AG04450 (cell line): ENCODE measurements at regions not wholly inside any gene's neighbourhood (a gene's known extent, or its start where the extent isn't known, plus 50 kb on each side); places are given as distances from the start of the nearest gene placed in this dataset.

Source experiments
- CTCF ChIA-PET: fragments of 300-600, 350-600 bp; formaldehyde crosslinking; extraction: SDS; loops from one replicate; lab custom pipeline; 2022; ENCODE audit warnings: antibody characterized with exemption, inconsistent platforms; lab: Charles Lee
- POLR2A ChIA-PET: fragments of 350-600 bp; formaldehyde crosslinking; extraction: SDS; loops from one replicate; lab custom pipeline; 2021; ENCODE audit warnings: antibody characterized with exemption, inconsistent platforms; lab: Yijun Ruan, JAX
- DNase-seq: peaks from one replicate; pipeline ENCODE4 v3.0.0-alpha.2; 2011; ENCODE audit warnings: low read depth, low spot score
- H3K27ac ChIP-seq: one replicate; pipeline ENCODE4 v1.5.1; 2012; ENCODE audit warnings: low read depth, low read length, control low read depth
- H3K27me3 ChIP-seq: one replicate; pipeline ENCODE4 v1.6.0; 2012; ENCODE audit warnings: low read length; ENCODE audit not compliant: control insufficient read depth, insufficient read depth
- H3K4me3 ChIP-seq: 2 replicates; pipeline ENCODE4 v1.5.1; 2011; ENCODE audit warnings: mild to moderate bottlenecking, low read depth, low read length, control low read depth
- H3K9me3 ChIP-seq: 2 replicates; pipeline ENCODE4 v1.5.1; 2012; ENCODE audit warnings: low read length; ENCODE audit not compliant: control insufficient read depth, insufficient read depth
- TF ChIP-seq, protein P1 (sequence below): IDR thresholded peaks from 2 replicates; pipeline ENCODE4 v1.5.1; 2011; ENCODE audit warnings: low read depth, low read length, control low read depth, inconsistent platforms

DNA sequence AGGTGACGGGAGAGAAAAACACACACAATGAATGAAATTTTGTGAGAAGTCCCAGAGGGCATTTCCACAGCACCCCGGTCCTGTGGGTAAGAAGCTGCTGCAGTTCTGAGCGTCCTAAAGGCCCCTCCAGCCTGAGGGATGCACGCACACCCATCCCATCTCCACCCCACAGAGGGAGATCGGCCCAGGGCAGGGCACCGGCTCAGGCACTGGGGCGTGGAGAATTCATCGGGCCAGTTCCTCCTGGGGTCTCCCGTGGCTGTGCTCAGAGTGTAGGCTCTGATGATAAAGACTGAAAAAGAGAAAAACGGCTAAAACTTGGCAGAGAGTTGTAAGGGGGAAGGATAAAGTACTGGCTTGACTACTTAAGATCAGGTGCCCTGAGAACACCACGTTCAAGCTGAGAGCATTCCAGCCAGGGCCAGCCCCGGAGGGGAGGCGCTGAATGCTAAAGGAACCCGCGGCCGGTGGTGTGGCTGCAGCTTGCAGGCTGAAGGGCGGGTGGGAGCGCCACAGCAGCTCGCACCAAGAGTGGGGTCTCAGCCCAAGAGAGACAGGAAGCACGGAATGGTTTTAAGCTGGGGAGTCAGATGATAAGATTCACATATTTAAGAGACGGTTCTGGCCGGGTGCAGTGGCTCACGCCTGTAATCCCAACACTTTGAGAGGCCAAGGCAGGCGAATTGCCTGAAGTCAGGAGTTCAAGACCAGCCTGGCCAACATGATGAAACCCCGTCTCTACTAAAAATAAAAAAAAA, 121.9 kb upstream of the SPACA7 start:
- no peaks in the 10 kb centered on the region for H3K27me3 ChIP-seq
- POLR2A ChIA-PET = no interaction called here

DNA sequence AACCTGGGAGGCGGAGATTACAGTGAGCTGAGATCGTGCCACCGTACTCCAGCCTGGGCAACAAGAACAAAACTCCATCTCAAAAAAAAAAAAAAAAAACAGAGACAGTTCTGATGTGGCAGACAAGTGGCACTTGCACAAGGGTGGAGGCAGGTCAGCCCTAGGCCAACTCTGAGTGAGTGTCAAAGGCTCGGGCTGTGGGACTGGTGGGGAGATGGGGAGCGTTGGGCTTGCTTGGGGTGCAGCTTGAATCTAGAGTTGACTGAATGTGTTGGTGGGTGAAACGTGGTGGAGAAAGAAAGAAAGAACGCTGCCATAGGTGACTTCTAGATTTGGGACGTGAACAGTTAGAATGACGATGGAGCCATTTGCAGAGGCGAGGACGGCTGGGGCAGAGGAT, 121.3 kb upstream of the SPACA7 start:
- no peaks in the 10 kb centered on the region for H3K27me3 ChIP-seq
- ChIA-PET CTCF (no interaction called here), POLR2A (no interaction called here)
- H3K27ac ChIP-seq = no peak overlapping the region
- DNase-seq = no peak
- peaks cover 70% of the 10 kb centered on the region for H3K9me3 ChIP-seq
- TF ChIP-seq, protein P1, sequence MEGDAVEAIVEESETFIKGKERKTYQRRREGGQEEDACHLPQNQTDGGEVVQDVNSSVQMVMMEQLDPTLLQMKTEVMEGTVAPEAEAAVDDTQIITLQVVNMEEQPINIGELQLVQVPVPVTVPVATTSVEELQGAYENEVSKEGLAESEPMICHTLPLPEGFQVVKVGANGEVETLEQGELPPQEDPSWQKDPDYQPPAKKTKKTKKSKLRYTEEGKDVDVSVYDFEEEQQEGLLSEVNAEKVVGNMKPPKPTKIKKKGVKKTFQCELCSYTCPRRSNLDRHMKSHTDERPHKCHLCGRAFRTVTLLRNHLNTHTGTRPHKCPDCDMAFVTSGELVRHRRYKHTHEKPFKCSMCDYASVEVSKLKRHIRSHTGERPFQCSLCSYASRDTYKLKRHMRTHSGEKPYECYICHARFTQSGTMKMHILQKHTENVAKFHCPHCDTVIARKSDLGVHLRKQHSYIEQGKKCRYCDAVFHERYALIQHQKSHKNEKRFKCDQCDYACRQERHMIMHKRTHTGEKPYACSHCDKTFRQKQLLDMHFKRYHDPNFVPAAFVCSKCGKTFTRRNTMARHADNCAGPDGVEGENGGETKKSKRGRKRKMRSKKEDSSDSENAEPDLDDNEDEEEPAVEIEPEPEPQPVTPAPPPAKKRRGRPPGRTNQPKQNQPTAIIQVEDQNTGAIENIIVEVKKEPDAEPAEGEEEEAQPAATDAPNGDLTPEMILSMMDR = no peak
- H3K4me3 ChIP-seq = no peak overlapping the region

More for the DNA sequence above, 121.9 kb upstream of the SPACA7 start:
- H3K27ac ChIP-seq = no peak overlapping the region
- TF ChIP-seq, protein P1 = no peak
- DNase-seq = no peak
- CTCF ChIA-PET = no interaction called here
- H3K4me3 ChIP-seq = no peak overlapping the region
- peaks cover 76% of the 10 kb centered on the region for H3K9me3 ChIP-seq

DNA sequence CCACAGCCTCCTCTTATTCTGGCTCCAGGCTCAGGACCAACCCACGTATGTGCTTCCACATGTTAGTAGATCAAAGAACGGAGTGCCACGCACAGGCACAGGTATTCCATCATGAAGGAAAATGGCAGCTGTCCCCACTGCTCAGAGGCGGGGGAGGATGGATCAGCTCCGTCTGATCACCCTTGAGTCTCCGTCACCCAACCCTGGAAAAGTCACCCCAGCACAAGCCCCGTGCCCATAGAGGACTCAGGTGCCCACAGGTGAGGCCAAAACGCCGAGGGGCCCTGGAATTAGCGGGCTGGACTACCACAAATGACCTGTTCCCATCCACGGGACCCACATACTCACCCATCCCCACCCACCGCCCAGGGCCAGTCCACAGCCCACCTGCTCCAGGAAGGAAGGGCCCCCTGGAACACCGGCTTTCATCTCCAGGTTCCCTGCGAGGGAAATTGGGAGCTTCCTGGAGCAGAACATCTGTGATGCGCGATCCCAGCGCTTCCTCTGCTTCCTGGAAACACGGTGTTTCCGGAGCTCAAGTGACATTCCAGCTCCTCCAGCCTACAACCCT, 120.5 kb upstream of the SPACA7 start:
- TF ChIP-seq, protein P1 = no peak
- DNase-seq = no peak
- H3K4me3 ChIP-seq = no peak overlapping the region

DNA sequence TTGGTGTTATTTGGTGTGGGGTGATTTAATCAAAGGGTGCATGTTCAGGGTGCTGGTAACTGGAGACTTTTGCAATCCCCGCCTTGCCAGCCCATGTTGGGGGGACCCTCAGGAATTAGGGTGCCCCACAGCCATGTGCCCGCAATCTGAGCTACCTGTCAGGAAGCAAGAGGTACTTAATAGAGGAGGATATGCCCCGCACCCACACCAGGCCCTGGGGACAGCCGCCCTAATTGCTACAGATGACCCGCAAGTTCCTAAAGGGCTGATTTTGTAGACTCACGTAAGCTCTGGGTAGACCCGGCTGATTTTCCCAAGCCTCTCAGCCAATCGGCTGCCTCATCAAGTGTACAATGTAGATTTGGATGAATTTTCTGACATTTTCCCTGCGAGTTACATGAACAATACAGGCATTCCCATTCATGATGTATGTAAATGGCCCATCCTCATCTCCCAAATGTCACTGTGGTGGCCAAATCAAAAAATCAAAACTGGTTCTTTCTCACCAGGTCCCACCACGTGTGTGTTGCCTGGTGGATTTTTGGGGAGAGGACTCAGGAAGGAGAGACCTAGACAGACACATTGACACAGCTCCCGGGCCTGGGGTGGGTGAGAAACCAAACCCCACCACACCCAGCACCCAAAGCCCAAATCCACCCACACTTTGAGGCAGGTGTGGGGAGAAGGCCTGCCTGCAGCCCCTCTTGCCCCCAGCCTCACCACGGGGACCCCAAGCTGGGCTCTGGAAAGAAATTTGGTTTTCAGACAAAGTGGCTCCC, 119.2 kb upstream of the SPACA7 start:
- H3K9me3 ChIP-seq = peaks cover 69% of the 10 kb centered on the region
- no peaks in the 10 kb centered on the region for H3K27me3 ChIP-seq
- DNase-seq = no peak
- ChIA-PET POLR2A (no interaction called here), CTCF (no interaction called here)
- H3K4me3 ChIP-seq = no peak overlapping the region
- no peak overlapping the region for H3K27ac ChIP-seq
- TF ChIP-seq, protein P1 = no peak

More for the DNA sequence above, 120.5 kb upstream of the SPACA7 start:
- no peak overlapping the region for H3K27ac ChIP-seq
- peaks cover 70% of the 10 kb centered on the region for H3K9me3 ChIP-seq
- POLR2A ChIA-PET = no interaction called here
- CTCF ChIA-PET = no interaction called here
- no peaks in the 10 kb centered on the region for H3K27me3 ChIP-seq

DNA sequence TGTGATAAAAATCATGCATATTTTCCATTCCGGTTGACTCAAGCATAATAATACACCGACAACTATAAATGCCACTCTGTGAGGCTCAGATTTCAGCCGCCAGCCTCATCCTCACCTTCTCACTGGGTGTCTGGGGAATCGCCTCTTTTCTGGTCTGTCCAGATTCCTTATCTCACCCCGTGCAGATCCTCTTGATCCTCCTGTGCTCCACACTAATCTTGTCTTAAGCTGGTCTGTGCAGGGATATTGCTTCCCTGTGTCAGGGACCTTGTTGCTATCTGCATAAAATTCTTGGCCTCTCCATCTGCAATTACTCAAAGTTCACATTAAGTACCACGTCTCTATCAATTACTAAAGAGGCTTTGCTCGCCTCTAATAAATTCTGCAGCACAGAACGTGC, 116.6 kb upstream of the SPACA7 start:
- TF ChIP-seq, protein P1 = no peak
- CTCF ChIA-PET = no interaction called here
- no peak overlapping the region for H3K4me3 ChIP-seq
- DNase-seq = no peak
- no peak overlapping the region for H3K27ac ChIP-seq
- POLR2A ChIA-PET = no interaction called here
- no peaks in the 10 kb centered on the region for H3K27me3 ChIP-seq
- peaks cover 57% of the 10 kb centered on the region for H3K9me3 ChIP-seq
